COLO668 (cell line): ENCODE measurements at regions not wholly inside any gene's neighbourhood (a gene's known extent, or its start where the extent isn't known, plus 50 kb on each side); places are given as distances from the start of the nearest gene placed in this dataset.

Experiments used
- DNase-seq: peaks from one replicate; lab custom pipeline; 2025; ENCODE audit not compliant: unreplicated experiment; lab: John Stamatoyannopoulos, UW

GRCh38 chr5:167710444-167711073, 580.9 kb upstream of the WWC1 start:
- DNase-seq, result no peak

GRCh38 chr5:167712986-167713585, 578.4 kb upstream of the WWC1 start:
- DNase-seq, result no peak

- no peak for DNase-seq
These were observed 577.5 kb upstream of the WWC1 start for GRCh38 chr5:167713896-167714295.

GRCh38 chr5:167716126-167716775, 575.2 kb upstream of the WWC1 start:
- no peak for DNase-seq

- DNase-seq, result no peak
These were observed 571.2 kb upstream of the WWC1 start for GRCh38 chr5:167720259-167720658.

GRCh38 chr5:167720676-167721260, 570.7 kb upstream of the WWC1 start:
- DNase-seq, result no peak

GRCh38 chr5:167721926-167722440, 569.5 kb upstream of the WWC1 start:
- DNase-seq, result no peak

- no peak for DNase-seq
These were observed 568.1 kb upstream of the WWC1 start for GRCh38 chr5:167723254-167723871.

- no peak for DNase-seq
These were observed 566.2 kb upstream of the WWC1 start for GRCh38 chr5:167725264-167725663.

GRCh38 chr5:167725741-167726140, 565.7 kb upstream of the WWC1 start:
- DNase-seq, result no peak

- DNase-seq, result no peak
These were observed 564.8 kb upstream of the WWC1 start for GRCh38 chr5:167726642-167727041.

- DNase-seq, result no peak
These were observed 561.3 kb upstream of the WWC1 start for GRCh38 chr5:167730121-167730520.

GRCh38 chr5:167730656-167731055, 560.8 kb upstream of the WWC1 start:
- no peak for DNase-seq

GRCh38 chr5:167731951-167732350, 559.5 kb upstream of the WWC1 start:
- DNase-seq, result no peak

GRCh38 chr5:167732499-167732898, 558.9 kb upstream of the WWC1 start:
- no peak for DNase-seq

- DNase-seq, result no peak
These were observed 554.5 kb upstream of the WWC1 start for GRCh38 chr5:167736992-167737391.

- no peak for DNase-seq
These were observed 547.6 kb upstream of the WWC1 start for GRCh38 chr5:167743695-167744464.

GRCh38 chr5:167745868-167746267, 545.6 kb upstream of the WWC1 start:
- no peak for DNase-seq

GRCh38 chr5:167750586-167750985, 540.9 kb upstream of the WWC1 start:
- DNase-seq, result no peak

GRCh38 chr5:167752936-167753335, 538.5 kb upstream of the WWC1 start:
- no peak for DNase-seq
